Activated naive CD4-positive, alpha-beta T cell treated with anti-CD3 and anti-CD28 coated beads, Interleukin-2, amount 50 U/mL, for 72 hours (primary cell): ENCODE measurements at regions not wholly inside any gene's neighbourhood (a gene's known extent, or its start where the extent isn't known, plus 50 kb on each side); places are given as distances from the start of the nearest gene placed in this dataset.
A peak's percentile ranks its signal among the peaks of the same experiment; 100 is the strongest.
"Not testable (repeated sequence)": the region's sequence is repeated elsewhere in the genome, so short reads cannot be mapped to it uniquely, and the experiment has no call there.

Experiments used
- ATAC-seq, 2 donors: fragments of 150-1000 bp; cut with Tn5 transposase; 2 replicates each; pipeline ENCODE4 v1.10.0; 2021; ENCODE audit warnings: mild to moderate bottlenecking in 2 of 2, moderate library complexity in 2 of 2
- DNase-seq, 2 donors: peaks; one replicate each; pipeline ENCODE4 v3.0.0; 2021 to 2022; ENCODE audit warnings: low spot score in 2 of 2
- H3K27ac Mint-ChIP-seq, 2 donors: one replicate each; pipeline ENCODE4 v1.8.0; 2022; ENCODE audit warnings: mild to moderate bottlenecking in 2 of 2, mixed read lengths in 2 of 2
- H3K36me3 Mint-ChIP-seq, 2 donors: one replicate each; pipeline ENCODE4 v1.8.0; 2022; ENCODE audit warnings: mixed read lengths in 2 of 2
- H3K9me3 Mint-ChIP-seq, 2 donors: one replicate each; pipeline ENCODE4 v1.8.0; 2022; ENCODE audit warnings: mixed read lengths in 2 of 2

GRCh38 chr1:148345659-148346151, 137.4 kb downstream of the PPIAL4G start:
- not testable (repeated sequence) for H3K36me3 Mint-ChIP-seq, DNase-seq, ATAC-seq, H3K27ac Mint-ChIP-seq, H3K9me3 Mint-ChIP-seq

DNA sequence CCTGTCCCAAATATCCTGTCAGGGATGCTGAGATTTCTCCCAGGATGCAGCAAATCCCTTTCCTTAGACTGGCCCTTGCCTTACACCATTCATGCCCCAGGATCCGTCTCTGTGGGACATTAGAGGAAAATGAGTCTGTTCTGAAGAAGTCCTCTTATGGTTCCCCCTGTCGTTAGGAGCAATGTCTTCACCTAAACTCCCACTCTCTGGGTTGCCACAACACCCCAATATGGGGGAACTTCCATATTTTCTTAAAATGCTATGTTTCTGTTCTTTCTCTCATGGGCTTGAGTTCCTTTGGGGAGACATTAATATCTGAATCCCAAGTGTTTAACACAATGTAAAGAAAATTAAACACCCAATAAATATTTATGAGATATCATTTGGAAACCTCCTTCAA, 138.5 kb downstream of the PPIAL4G start:
- not testable (repeated sequence) for DNase-seq, ATAC-seq, H3K27ac Mint-ChIP-seq, H3K36me3 Mint-ChIP-seq, H3K9me3 Mint-ChIP-seq

DNA sequence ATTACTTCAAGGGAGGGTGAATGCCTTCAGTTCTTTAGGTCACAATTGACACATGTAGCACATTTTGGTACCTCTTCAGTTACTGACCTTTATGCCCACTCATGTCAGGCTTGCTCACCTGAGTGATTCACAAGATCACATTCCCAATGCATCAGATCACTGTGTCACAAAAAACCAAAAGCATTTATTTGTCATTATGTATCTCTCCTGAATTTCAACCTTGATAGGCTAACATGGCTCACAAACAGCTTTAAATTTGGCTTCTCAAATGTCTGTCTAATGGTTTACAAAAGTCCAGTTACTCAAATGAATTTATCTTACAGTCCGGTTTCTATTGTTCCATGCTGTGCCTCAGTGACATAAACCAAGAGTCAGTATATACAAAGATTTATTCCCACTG, 141.4 kb downstream of the PPIAL4G start:
- H3K36me3 Mint-ChIP-seq, H3K27ac Mint-ChIP-seq, H3K9me3 Mint-ChIP-seq: not testable (repeated sequence)

DNA sequence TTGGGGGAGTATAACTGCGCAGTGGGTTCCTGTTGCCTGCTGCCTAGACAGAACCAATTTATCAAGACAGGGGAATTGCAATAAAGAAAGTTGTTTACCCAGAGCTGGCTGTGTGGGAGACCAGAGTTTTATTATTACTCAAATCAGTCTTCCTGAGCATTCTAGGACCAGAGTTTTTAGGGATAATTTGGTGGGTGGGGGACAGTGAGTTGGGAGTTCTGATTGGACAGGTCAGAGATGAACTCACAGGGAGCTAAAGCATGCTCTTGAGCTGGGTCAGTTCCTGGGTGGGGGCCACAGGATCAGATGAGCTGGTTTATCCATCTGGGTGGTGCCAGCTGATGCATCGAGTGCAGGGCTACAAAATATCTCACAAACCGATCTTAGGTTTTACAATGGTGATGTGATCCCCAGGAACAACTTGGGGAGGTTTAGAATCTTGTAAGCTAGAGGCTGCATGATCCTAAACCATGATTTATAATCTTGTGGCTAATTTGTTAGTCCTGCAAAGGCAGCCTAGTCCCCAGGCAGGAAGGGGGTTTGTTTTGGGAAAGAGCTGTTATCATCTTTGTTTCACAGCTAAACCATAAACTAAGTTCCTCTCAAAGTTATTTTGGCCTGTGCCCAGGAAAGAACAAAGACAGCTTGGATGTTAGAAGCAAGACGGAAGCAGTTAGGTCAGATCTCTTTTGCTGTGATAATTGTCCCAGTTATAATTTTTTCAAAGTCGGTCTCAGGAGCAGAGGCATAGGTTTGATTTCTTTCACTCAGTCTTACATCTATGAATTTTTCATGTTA, 146.8 kb downstream of the PPIAL4G start:
- not testable (repeated sequence) for DNase-seq, ATAC-seq, H3K9me3 Mint-ChIP-seq, H3K36me3 Mint-ChIP-seq
- H3K27ac Mint-ChIP-seq = peak overlapping the region in 1 of 2 donors; percentile 100

More for the DNA sequence above, 141.4 kb downstream of the PPIAL4G start:
- not testable (repeated sequence) for DNase-seq, ATAC-seq

- Mint-ChIP-seq H3K27ac (peak overlapping the region; percentile 100), H3K9me3 (no peaks in the 10 kb centered on the region), H3K36me3 (peaks cover 0 to 3% of the 10 kb centered on the region in 2 donors)
- DNase-seq = peak; percentile 78 to 86
- peak; percentile 89 for ATAC-seq
Observed at GRCh38 chr1:148334339-148335130, 148.6 kb downstream of the PPIAL4G start.

DNA sequence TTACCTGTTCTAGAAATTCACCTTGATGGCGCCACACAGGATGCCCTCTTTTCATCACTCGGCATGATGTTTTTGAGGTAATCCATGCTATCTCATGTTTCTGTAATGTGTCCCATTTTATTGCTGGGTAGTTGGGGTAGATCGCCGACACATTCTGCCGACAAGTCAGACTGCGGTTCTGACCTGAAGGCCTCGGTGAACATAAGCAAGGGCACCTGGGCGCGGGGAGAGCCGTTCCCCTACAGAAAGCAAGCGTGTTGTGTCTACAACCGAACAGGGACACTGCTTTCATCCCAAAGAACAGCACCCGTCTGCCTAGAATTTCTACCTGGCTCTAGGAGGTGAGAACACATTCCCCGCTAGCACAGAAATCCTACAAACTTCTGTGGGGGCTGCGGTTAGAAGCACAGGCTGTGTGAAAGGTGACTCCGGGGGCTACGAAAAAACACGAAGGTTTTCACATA, 149.2 kb downstream of the PPIAL4G start:
- ATAC-seq = no peak
- no peak for DNase-seq
- peak overlapping the region; percentile 100 for H3K27ac Mint-ChIP-seq
- H3K9me3 Mint-ChIP-seq = no peaks in the 10 kb centered on the region
- peaks cover 0 to 8% of the 10 kb centered on the region in 2 donors for H3K36me3 Mint-ChIP-seq

DNA sequence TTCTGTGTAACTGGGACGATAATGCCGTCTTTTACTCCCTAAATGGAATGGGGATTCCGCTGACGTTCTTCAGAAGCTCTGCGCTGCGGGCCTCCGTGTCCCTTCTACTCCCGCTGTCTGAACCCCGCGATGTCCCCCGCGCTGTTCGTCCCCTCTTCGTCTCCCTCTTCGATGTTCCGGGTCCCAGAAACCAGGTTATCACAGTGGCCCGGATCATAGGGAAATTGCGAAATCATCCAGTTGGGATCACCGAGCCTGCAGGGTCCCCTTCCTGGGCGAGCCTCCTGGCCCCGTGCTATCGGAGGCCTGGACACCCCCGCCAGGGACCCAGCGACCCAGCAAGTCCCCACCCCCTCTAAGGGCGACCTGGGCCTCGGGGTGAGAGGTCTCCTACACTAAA, 154.2 kb downstream of the PPIAL4G start:
- DNase-seq (no peak), ATAC-seq (no peak)
- H3K27ac Mint-ChIP-seq = no peak overlapping the region
- H3K36me3 Mint-ChIP-seq = peaks cover 8 to 11% of the 10 kb centered on the region in 2 donors
- H3K9me3 Mint-ChIP-seq = peaks cover 3 to 5% of the 10 kb centered on the region in 2 donors

- DNase-seq, H3K9me3 Mint-ChIP-seq: not testable (repeated sequence)
Observed at GRCh38 chr1:148325031-148325430, 158.1 kb downstream of the PPIAL4G start.

DNA sequence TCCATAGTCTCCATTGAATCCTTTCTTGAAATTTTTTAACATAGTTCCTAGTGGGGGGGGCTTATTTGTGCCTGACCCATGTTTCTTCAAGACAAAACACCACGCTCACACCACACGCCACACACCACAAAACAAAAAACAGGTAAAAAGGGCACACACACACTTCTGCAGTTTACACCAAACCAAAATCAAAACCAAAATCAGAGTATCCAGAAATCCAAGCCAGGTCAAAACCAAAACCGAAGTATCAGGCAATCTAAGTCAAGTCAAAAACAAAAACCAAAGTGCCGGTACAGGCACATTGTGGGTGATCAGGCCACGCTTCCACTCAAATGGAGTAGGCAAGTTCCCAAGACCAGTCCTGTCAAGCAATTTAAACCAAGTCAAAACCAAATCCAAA, 158.6 kb downstream of the PPIAL4G start:
- peaks cover 3 to 11% of the 10 kb centered on the region in 2 donors for H3K36me3 Mint-ChIP-seq
- not testable (repeated sequence) for H3K9me3 Mint-ChIP-seq, H3K27ac Mint-ChIP-seq, DNase-seq, ATAC-seq

More at GRCh38 chr1:148325031-148325430, 158.1 kb downstream of the PPIAL4G start:
- ATAC-seq, H3K27ac Mint-ChIP-seq: not testable (repeated sequence)
- peaks cover 8 to 11% of the 10 kb centered on the region in 2 donors for H3K36me3 Mint-ChIP-seq

GRCh38 chr1:148320079-148320478, 163.0 kb downstream of the PPIAL4G start:
- DNase-seq, H3K9me3 Mint-ChIP-seq: not testable (repeated sequence)

GRCh38 chr1:148318904-148319242, 164.2 kb downstream of the PPIAL4G start:
- Mint-ChIP-seq H3K9me3 (peaks cover 0 to 5% of the 10 kb centered on the region in 2 donors), H3K27ac (peak overlapping the region; percentile 68 to 95), H3K36me3 (no peaks in the 10 kb centered on the region)
- ATAC-seq (peak; percentile 73 to 77), DNase-seq (no peak)

More at GRCh38 chr1:148320079-148320478, 163.0 kb downstream of the PPIAL4G start:
- H3K36me3 Mint-ChIP-seq, H3K27ac Mint-ChIP-seq, ATAC-seq: not testable (repeated sequence)

- H3K27ac Mint-ChIP-seq = peak overlapping the region; percentile 68 to 95
- H3K9me3 Mint-ChIP-seq = peaks cover 0 to 7% of the 10 kb centered on the region in 2 donors
- ATAC-seq (peak; percentile 93 to 98), DNase-seq (peak; percentile 66 to 81)
- H3K36me3 Mint-ChIP-seq = no peaks in the 10 kb centered on the region
Observed at GRCh38 chr1:148318123-148318903, 164.8 kb downstream of the PPIAL4G start.

- ATAC-seq (no peak), DNase-seq (no peak)
- H3K36me3 Mint-ChIP-seq = no peaks in the 10 kb centered on the region
- H3K9me3 Mint-ChIP-seq = peaks cover 0 to 7% of the 10 kb centered on the region in 2 donors
- H3K27ac Mint-ChIP-seq = peak overlapping the region; percentile 10 to 68
Observed at GRCh38 chr1:148317288-148317985, 165.4 kb upstream of the NBPF11 start.

DNA sequence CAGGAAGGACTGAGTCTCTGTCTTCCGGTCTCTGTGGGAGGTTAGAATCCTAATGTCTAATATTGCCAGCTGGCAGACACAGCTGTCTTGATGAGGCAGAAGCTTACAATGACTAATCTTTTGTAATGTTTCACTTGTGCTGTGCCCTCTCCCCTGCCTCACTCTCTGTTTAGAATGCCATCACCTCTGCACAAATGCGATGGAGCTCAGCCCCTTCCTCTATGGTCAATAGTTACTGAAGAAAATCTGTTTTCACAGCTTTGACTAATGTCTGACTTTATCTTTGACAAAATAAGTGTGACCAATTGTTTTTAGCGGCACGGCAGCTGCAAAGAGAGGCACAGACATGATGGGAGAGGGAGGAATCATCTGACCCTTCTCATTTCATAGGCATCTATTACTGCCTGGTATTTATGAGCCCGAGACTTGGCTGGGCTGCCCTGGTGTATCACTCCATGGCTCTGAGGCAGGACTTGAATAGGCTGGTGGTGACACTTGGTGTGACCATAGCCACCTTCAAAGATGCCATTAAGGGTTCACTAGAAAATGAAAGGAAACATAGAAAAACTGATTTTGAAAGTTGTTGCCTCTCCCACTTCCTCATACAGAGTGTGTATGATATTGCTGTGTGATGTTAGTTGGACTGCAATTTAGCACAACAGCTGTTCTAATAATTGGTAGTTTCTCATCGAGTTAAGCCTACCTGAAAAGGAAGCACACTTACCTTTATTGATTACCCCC, 163.2 kb upstream of the NBPF11 start:
- peaks cover 5 to 9% of the 10 kb centered on the region in 2 donors for H3K9me3 Mint-ChIP-seq
- H3K36me3 Mint-ChIP-seq = peaks cover 0 to 15% of the 10 kb centered on the region in 2 donors
- no peak for DNase-seq
- peak in 1 of 2 donors; percentile 34 for ATAC-seq
- H3K27ac Mint-ChIP-seq = no peak overlapping the region

GRCh38 chr1:148310807-148311206, 158.7 kb upstream of the NBPF11 start:
- Mint-ChIP-seq H3K36me3 (peaks cover 0 to 19% of the 10 kb centered on the region in 2 donors), H3K9me3 (peaks cover 3 to 9% of the 10 kb centered on the region in 2 donors)
- ATAC-seq = no peak

More at GRCh38 chr1:148310807-148311206, 158.7 kb upstream of the NBPF11 start:
- no peak overlapping the region for H3K27ac Mint-ChIP-seq
- no peak for DNase-seq
